ENCODE measurements at regions not wholly inside any gene's neighbourhood (a gene's known extent, or its start where the extent isn't known, plus 50 kb on each side); places are given as distances from the start of the nearest gene placed in this dataset.
"Not testable (repeated sequence)": the region's sequence is repeated elsewhere in the genome, so short reads cannot be mapped to it uniquely, and the experiment has no call there.

DNA sequence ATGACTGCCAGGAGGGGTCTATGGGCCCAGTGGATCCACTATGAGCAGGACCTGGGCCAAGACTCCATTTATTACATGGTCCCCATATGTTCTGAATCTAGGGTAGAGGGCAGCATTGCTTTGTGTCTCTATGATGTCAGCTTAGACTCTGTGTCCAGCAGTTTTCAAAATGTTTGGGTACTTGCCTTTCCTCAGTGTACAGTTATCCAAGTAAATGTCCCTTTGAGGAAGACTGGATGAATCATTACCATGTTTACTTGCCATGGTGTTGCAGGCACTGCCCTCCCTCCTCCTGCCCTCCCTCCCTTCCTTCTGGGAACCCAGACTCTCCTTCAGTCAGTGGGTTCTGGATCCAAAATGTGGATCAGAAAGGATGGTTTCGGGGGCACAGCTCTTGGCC is 108.6 kb downstream of the NRN1 start:
- DNase-seq (ENCODE audit: low read depth in 3 of 3, low spot score in 1 of 3): no peak

DNA sequence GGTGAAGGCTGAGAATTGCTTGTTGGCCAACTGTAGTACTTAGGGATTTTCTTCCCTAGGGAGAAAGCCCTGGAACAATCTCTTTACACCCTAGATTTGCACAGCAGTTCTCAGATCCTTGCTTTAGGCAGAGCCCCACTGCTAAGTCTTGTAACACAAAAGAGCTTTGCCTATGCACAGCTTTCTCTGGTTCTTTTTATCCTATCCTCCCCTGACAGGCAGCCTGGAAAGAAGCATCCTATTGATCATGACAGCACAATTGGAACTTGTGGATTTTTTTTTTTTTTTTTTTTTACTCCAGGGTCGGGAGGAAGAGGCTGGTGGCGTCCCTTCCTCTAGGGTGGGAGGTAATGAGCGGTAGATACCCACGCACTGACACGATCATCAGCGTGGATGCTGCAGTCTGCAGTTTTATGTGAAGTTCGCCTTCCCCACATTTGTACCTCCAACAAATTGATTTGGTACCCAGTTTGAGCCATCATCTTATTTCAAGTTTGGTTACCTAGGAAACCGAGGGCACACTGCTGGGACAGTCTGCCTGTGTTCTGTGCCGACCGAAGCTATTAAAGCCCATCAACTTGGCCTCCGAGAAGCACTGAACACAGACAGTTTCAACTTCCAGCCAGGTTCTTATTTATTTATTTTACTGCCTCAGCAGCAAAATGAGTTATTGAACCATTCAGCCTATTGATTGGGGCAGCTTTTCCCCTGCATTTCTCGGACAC is 110.1 kb downstream of the NRN1 start:
- DNase-seq (ENCODE audit: low read depth in 3 of 3, low spot score in 1 of 3): no peak

DNA sequence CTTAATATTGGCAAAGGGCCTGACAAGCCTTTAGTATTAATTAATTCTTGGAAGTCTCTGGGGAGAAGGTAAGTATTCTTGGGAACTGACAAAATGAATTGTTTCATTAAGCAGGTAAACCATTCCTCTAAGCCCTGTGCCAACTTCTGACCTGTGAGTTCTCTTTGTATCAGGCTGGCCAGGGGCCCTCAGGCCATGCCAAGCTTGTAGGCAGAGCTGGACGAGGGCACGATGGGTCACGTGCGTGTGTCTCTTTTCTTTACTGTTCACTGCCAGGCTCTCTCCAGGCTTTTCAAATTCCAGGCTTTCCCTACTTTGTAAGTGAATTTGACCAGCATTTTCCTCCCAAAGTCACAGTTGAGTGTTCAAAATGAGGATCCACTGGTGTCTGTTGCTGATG is 112.4 kb downstream of the NRN1 start:
- no peak for DNase-seq (ENCODE audit: low read depth in 3 of 3, low spot score in 1 of 3)

DNA sequence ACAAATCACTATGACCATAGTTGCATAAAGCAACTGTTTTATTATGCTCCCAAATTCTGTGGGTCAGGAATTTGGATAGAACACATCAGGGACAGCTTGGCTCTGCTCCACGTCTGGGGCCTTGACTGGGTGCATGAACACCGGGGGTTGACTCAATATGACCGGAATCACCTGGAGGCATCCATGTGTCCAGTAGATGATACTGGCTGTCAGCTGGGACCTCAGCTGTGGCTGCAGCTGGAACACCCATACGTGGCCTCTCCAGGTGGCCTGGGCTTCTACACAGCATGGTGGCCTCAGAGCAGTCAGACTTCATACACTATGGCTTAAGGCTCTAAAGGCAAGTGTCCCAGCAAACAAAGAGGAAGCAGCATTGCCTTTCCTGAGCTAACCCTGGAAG is 113.4 kb downstream of the NRN1 start:
- no peak for DNase-seq (ENCODE audit: low read depth in 3 of 3, low spot score in 1 of 3)

DNA sequence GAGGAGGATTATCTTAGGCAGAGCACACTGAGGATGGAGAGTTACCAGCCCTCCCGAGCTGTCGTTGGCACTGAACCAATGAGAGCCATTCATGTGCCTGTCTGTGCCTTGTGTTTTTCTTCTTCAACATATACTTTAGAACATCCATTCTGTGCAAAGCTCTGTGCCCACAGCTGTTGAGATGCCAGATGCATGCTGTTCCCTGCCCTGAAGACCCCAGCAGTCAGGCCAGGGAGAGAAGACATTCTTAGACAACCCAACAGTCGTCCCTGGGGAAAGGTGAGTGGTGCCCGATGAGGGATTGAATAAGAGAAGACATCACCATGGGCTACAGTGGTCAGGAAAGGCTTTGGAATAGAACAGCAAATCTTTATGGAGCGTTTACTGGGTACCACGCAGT is 114.1 kb downstream of the NRN1 start:
- DNase-seq (ENCODE audit: low read depth in 3 of 3, low spot score in 1 of 3): no peak

DNA sequence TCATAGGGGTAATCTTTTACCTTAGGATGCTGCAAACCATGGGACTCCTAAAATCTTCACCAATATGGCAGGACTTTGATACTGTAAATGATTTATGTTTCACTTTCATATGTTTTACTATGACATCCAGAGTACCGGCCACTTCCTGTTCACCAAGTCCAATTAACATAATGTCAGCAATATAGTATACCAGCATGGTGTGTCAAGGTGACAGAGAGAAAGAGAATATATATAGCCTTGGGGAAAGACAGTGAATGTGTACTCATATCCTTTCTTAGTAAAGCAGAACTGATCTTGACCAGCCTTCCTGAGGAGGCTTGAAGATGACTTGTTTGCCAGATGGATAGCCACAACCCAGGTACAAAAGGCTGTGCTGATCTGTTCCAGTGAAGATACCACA is 127.9 kb downstream of the NRN1 start:
- no peak for DNase-seq (ENCODE audit: low read depth in 3 of 3, low spot score in 1 of 3)

DNA sequence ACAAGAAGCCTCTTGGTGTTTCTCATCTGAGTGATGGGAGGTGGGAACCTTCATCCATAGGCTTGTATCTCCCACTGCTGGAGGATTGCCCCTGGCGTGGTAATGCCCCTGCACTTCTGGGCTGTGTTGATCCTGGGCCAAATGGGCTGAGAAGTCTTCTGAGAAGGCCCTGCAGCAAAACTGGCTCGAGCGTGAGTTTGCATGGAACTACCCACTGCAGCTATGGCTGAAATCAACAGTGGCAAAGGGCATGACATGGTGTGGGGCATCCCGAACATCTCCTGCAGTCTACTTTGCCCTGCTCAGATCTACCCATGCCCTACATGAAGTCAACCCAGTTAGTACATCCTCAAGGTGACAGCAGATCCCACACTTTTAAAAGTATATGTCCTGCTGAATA is 130.6 kb downstream of the NRN1 start:
- DNase-seq (ENCODE audit: low read depth in 3 of 3, low spot score in 1 of 3): no peak

DNA sequence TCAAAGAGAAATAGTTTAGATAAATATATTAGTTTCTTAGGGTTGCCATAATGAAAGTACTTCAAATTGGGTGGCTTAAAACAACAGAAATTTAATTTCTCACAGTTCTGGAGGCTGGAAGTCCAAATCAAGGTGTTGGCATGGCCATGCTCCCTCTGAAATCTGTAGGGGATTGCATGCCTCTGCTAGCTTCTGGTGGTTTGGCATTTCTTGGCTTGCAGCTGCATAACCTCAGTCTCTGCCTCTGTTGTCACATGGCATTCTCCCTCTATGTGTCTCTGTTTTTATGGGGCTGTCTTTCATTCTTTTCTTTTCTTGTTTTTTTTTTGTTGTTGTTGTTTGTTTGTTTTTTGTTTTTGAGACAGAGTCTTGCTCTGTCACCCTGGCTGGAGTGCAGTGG is 132.7 kb downstream of the NRN1 start:
- DNase-seq (ENCODE audit: low read depth in 3 of 3, low spot score in 1 of 3): not testable (repeated sequence)

DNA sequence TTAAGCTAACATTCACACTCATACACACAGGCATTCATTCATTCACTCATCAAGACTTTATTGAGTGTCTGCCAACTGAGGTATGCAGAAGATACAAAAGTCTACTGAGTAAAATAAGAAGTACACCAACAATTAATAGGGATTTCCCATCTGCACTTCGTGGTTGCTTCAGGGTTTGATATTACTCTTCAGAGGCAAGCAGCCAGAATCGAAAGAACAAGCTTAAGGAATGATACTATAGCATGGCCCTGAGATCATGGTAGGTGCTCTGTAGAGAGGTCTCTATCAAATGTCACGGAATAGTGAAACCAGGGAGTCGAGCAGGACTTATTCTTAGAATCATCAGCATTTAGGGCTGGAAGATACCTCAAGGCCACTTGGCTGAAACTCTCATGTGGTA is 135.4 kb downstream of the NRN1 start:
- no peak for DNase-seq (ENCODE audit: low read depth in 3 of 3, low spot score in 1 of 3)

DNA sequence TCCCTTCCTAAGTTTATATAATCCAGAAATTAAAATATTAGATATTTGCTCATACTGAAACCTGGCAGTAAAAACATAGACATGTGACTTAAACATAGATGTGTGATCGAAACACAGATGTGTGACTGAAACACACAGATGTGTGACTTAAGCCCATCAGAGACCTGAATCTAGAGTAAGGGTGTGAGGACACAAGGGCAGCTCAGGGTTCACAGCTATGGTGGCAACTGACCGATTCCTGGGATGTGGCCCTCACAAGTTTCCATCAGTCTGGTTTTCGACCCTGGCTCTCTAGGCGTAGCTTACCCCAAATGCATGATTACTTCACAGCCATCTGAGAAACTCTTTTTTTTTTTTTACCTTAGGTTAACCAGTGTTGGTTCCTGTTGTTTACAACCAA is 137.0 kb downstream of the NRN1 start:
- no peak for DNase-seq (ENCODE audit: low read depth in 3 of 3, low spot score in 1 of 3)

DNA sequence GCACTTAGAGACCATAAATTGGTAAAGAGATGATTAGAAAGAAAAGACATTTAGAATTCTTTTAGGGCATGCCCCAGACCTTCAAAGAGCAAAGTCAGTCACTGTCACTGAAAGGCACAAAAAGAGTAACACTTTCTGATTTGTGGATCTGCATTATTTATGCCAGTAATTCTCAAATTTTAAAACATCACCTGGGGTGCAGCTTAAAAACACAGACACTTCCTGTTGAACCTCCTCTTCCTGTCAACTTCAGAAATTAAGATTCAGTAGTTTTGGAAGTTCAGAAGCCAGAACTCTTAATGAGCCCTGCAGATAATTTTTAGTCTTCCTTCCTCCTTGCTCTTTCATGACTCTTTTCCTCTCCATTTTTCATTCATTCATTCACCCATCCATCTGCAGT is 137.5 kb downstream of the NRN1 start:
- no peak for DNase-seq (ENCODE audit: low read depth in 3 of 3, low spot score in 1 of 3)

DNA sequence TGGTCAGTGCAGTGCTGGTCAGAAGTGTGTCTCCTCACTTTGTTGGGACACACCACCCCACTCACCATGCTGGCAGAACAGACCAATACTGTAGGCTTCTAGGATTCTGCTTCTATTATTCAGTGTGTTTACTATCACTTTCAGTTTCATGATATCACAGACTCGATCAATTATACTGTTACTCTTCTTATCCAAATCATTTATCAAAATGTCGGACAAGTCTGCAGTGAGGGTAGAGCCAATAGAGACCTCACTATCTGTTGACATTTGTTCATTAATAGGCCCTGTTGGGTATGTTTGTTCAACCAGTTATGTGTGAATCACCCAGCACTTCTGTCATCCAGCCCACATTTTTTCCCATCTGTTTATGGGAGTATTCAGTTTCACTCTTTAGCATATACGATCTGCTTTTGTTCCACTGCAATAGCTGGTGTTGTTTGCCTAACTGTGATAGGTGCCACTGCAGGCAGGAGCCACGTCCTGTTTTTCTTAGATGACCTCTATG is 140.1 kb downstream of the NRN1 start:
- no peak for DNase-seq (ENCODE audit: low read depth in 3 of 3, low spot score in 1 of 3)

DNA sequence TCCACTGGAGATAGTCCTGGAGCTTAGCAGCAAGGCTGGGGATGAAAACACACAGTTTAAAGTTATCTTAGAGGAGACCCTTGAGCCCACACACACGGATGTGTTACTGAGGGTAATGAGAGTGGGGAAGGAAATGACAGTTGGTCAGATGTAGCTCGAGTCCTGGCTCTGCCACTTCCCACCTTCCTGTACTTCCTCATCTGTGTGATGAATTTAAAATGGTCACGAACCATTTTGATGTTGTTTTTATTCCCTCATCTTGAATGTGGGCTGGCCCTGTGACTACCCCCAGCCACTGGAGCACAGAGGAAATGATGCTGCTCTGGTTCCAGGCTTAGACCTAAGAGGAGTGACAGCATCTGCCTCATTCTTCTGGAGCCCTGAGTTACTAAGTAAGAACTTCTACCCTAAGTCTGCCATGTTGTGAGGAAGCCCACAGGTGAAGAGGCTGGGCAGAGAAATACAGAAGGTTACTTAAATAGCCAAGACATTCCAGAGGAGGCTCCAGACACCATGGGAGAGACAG is 141.2 kb downstream of the NRN1 start:
- DNase-seq (ENCODE audit: low read depth in 3 of 3, low spot score in 1 of 3): no peak

DNA sequence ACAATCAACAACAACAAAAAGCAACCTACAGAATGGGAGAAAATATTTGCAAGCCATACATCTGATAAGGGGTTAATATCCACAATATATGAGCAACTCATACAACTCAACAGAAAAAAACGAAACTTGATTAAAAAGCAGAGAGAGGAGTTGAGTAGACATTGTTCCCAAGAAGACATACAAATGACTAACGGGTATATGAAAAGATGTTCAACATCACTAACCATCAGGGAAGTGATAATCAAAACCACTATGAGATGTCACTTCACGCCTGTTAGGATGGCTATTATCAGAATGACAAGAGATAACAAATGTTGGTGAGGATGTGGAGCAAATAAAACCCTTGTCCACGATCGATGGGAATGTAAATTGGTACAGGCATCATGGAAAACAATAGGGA is 145.9 kb downstream of the NRN1 start:
- DNase-seq (ENCODE audit: low read depth in 3 of 3, low spot score in 1 of 3): no peak

DNA sequence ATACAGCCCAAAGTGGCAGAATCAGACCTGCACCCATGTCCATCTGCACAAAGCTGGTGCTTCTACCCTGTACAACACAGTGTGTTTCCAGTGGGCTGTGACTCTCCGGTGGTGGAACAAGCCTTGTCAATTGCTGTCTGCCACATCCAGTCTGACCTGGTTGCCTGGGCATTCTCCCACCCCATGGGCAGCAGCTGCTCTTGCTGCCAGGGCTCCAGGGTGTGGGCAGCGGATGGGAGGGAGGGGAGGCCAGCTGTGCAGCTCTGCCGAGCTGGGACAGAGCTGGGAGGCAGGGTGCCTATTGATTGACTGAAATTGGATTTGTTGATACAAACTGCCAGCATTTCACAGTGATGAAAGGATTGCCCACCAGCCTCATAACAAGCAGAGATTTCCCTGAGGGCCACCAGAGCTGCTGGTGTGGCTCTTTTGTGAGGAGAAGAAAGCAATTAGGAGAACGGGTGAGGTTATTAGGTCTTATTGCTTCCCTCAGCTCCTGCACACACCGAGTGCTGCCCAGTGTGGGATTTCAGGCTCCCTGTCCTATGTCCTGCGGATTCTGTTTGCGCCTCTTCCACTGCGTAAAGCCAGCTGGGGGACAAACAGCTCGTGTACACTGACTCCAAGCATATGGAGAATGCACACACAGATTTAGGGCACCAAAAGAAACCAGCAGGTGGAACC is 150.8 kb downstream of the NRN1 start:
- DNase-seq (ENCODE audit: low read depth in 3 of 3, low spot score in 1 of 3): no peak

DNA sequence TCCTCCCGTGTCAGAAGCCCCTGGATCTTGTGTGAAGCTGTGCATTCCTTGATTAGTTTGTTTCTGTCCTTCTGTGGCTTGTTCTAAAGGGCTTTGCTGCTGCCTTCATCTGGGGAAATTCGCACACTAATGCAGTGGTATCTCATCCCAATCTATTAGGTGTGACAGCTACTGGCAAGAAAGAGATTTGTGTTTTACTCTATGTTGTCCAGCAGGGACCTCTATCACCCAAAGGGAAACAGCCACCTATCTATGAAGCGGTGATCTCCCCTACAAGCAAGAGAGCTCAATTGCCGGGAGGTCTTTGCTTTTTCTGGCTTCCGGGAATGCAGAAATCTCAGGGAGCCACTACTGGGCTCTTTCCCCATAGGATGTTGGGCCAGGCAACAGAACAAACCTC is 151.8 kb downstream of the NRN1 start:
- no peak for DNase-seq (ENCODE audit: low read depth in 3 of 3, low spot score in 1 of 3)

DNA sequence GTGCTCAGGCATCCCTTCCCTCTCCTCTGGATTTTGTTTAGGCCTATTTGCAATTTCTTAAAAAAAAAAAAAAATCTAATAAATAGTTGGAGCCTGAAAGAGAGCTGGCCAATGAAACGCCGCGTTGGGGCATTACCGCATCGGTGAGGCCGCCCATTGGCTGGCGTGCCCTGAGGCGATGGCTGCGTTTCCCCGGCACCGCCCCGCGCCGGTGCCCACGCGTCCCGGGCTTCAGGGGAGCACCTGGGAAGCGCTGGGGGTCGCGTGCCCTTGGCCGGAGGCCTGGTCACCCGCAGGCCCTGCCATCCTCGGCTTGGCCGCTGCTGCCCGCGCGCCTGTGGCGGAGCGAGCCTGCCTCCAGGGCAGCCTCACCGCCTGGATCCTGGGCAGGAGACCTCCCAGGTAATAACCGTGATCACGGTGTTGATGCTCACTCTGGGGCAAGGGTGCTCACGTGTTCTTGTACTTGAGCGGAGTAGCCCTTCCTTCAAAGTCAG is 155.4 kb downstream of the NRN1 start:
- peak; percentile 15 to 59 (median 40) for DNase-seq (ENCODE audit: low read depth in 3 of 3, low spot score in 1 of 3)

DNA sequence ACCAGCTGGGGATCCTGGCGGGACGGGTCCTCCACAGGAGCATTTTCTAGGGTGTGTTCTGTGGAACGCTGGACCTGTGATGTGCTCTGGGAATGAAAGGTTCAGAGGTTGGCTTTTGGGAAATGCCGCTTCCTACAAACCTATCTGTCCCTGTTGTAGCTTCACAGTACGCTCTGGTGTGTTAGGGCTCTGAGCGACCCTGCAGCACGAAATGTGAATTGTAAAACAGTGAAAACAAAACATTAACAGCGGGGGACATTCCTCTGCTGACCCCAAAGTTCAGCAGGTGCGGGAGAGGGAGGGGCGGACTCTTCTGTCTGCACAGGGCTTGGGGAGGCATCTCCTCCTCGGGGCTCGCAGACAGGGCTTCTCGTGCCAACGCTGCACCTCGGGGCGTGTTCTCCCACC is 155.9 kb downstream of the NRN1 start:
- no peak for DNase-seq (ENCODE audit: low read depth in 3 of 3, low spot score in 1 of 3)

DNA sequence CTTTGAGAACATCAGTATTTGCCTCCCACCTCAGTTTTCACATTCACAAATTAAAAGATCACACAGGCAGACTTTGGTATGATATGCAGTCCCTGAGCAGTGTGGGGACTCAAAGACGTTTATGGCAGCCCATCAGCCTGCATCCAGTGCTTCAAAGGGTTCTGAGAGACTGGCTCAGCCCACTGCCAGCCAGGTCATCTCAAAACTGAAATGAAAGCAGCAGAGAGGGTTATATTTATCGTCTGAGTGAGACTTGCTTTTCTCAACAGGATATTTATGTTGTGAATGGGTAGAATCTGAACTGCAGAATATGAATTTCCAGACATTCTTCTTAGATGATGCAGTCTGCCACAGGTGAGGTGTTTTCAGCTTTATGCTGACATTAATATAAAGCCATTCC is 159.8 kb downstream of the NRN1 start:
- no peak for DNase-seq (ENCODE audit: low read depth in 3 of 3, low spot score in 1 of 3)

DNA sequence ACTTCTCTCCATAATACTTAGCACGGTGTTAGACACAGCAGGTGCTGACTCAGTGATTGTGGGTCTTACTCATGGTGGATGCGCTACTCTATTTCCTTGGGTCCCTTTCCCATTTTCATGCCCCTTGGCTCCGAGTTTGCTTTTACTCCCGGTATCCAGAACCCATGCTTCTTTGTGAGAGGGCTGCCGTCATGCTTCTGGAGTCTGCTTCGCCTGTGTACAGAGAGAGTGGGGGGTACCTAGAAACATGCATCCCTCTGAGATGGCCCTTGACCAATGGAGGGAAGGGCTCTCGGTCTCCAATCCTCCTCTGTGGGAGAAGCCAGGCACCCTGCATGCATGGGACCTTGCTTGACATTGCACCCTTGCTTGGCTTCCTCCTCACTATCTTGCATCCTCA is 160.4 kb downstream of the NRN1 start:
- no peak for DNase-seq (ENCODE audit: low read depth in 3 of 3, low spot score in 1 of 3)

DNA sequence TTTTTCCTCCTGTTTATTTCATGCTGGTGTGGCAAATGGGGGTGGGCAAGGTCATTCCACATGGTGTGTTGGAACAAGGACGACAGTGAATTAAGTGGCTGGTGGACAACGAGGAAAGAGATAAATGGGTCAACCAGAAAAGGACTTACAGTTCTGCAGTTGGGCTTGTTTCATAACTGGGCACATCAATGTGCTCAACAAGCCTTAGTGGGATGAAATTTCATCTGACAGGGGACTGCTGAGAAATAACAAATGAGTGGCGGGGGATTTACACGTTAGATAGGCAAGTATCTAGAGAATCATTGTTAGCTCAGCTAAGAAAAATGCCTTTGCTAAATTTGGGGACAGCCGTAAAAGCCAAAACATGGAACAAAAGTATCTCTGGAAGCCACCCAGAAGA is 163.6 kb downstream of the NRN1 start:
- no peak for DNase-seq (ENCODE audit: low read depth in 3 of 3, low spot score in 1 of 3)

DNA sequence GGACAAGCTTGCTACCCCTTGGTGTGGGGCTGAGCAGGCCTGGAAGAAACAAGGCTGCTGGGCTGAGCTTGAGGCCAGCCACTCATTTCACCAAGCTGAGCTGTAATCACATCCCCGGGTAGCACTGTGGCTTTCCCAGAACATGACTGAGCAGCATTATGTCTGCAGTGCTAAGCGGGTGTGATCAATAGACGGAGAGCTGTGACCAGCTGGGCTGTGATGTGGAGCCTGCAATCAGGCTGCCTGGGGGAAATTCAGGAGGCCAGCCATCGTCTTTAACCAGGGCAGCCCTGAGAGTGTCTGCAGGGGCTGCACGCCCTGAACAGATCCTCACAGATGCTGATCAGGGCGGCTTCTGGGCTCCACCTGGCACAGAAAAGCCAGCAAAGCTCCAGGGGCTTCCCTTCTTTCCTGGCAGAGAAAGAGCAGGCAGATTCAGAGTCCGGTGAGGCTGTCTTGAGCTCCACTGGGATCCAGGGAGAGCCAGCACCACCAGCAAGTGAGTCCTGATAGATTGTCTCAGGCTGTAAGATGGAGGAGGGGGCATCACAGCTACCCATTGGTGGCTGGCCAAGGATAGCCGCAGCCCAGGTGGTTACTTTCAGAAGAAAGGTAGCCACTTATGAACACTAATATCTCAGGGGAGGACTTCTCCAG is 165.9 kb downstream of the NRN1 start:
- DNase-seq (ENCODE audit: low read depth in 3 of 3, low spot score in 1 of 3): no peak
